ENCODE measurements at regions not wholly inside any gene's neighbourhood (a gene's known extent, or its start where the extent isn't known, plus 50 kb on each side); places are given as distances from the start of the nearest gene placed in this dataset.
"Not testable (repeated sequence)": the region's sequence is repeated elsewhere in the genome, so short reads cannot be mapped to it uniquely, and the experiment has no call there.

- TF ChIP-seq, protein P1, sequence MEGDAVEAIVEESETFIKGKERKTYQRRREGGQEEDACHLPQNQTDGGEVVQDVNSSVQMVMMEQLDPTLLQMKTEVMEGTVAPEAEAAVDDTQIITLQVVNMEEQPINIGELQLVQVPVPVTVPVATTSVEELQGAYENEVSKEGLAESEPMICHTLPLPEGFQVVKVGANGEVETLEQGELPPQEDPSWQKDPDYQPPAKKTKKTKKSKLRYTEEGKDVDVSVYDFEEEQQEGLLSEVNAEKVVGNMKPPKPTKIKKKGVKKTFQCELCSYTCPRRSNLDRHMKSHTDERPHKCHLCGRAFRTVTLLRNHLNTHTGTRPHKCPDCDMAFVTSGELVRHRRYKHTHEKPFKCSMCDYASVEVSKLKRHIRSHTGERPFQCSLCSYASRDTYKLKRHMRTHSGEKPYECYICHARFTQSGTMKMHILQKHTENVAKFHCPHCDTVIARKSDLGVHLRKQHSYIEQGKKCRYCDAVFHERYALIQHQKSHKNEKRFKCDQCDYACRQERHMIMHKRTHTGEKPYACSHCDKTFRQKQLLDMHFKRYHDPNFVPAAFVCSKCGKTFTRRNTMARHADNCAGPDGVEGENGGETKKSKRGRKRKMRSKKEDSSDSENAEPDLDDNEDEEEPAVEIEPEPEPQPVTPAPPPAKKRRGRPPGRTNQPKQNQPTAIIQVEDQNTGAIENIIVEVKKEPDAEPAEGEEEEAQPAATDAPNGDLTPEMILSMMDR (conservative IDR thresholded peaks at IDR 0.05; ENCODE audit: low read depth, low read length) = not testable (repeated sequence)
- TF ChIP-seq EZH2 (IDR thresholded peaks at IDR 0.05; ENCODE audit: borderline replicate concordance, low read depth, low read length, poor library complexity, severe bottlenecking) = not testable (repeated sequence)
Measured at GRCh38 chr5:21495235-21495634, 1357.9 kb downstream of the CDH12 start.

Measured in A673 (cell line).